HepG2 (cell line): ENCODE measurements at regions not wholly inside any gene's neighbourhood (a gene's known extent, or its start where the extent isn't known, plus 50 kb on each side); places are given as distances from the start of the nearest gene placed in this dataset.

Experiments
- ATAC-seq: fragments of 200-7000 bp; cut with Tn5 transposase; 3 replicates; pipeline ENCODE4 v1.9.1; 2020; ENCODE audit warnings: mild to moderate bottlenecking, moderate library complexity
- BruUV-seq: library from RNA; stranded (reverse); fragments of 400-500 nt; replicated peaks from 2 replicates; lab custom pipeline; 2021; lab: Mats Ljungman, UMichigan
- CTCF ChIA-PET: fragments of 300-600 bp; formaldehyde crosslinking; extraction: SDS; loops from one replicate; lab custom pipeline; 2021; ENCODE audit warnings: low total read pairs, inconsistent platforms, low intra/inter-chr PET ratio; lab: Yijun Ruan, JAX
- POLR2A ChIA-PET: fragments of 350-600 bp; sonication (Branson Sonifier 250); formaldehyde crosslinking; loops from one replicate; lab custom pipeline; 2020; ENCODE audit warnings: antibody characterized with exemption, inconsistent platforms; lab: Yijun Ruan, JAX
- DNase-seq: peaks from one replicate; pipeline ENCODE4 v3.0.0-alpha.2; 2015; ENCODE audit warnings: low spot score
- FAIRE-seq: peaks from 3 replicates; lab custom pipeline; 2011; peaks lifted over from hg19 to GRCh38; lab: Jason Lieb, UNC
- H2AFZ ChIP-seq: one replicate; pipeline ENCODE4 v1.6.1; 2011; ENCODE audit warnings: low read length, inconsistent platforms
- H3K27ac ChIP-seq: fragments of 300-600 bp; 3 replicates; pipeline ENCODE4 v1.8.0; 2011; ENCODE audit warnings: mixed run types, mild to moderate bottlenecking, mixed read lengths, low read length, inconsistent platforms; ENCODE audit not compliant: insufficient read depth; ENCODE audit errors: extremely low read length
- H3K27me3 ChIP-seq, 2 experiments: fragments of 200-600 bp in 1 of 2; 2 replicates in 1 of 2; 3 replicates in 1 of 2; pipeline versions ENCODE4 v1.6.0 to v1.8.0; 2011; ENCODE audit warnings: low read length in 2 of 2, mild to moderate bottlenecking in 2 of 2, moderate library complexity in 2 of 2, inconsistent platforms in 1 of 2; ENCODE audit not compliant: insufficient read depth in 2 of 2, control insufficient read depth in 1 of 2
- H3K36me3 ChIP-seq, 2 experiments: fragments of 200-600 bp in 1 of 2; replicated peaks in 1 of 2; 2 replicates in 1 of 2; 3 replicates in 1 of 2; pipeline versions ENCODE4 v1.5.1 to v1.8.0; 2011; ENCODE audit warnings: low read length in 2 of 2, inconsistent platforms in 1 of 2; ENCODE audit not compliant: insufficient read depth in 2 of 2, control insufficient read depth in 1 of 2
- H3K4me1 ChIP-seq: 2 replicates; pipeline ENCODE4 v1.5.1; 2012; ENCODE audit warnings: low read length, inconsistent platforms; ENCODE audit not compliant: insufficient read depth
- H3K4me2 ChIP-seq: 2 replicates; pipeline ENCODE4 v1.6.0; 2011; ENCODE audit warnings: low read depth, low read length, inconsistent platforms
- H3K4me3 ChIP-seq, 3 experiments: fragments of 200-600 bp in 1 of 3; sonication (generic), shearing (Covaris generic) in 1 of 3; replicated peaks in 1 of 3; 2 replicates each; pipeline ENCODE4 v1.5.1; 2011 to 2016; ENCODE audit warnings: low read length in 3 of 3, inconsistent platforms in 2 of 3, low read depth in 2 of 3, mild to moderate bottlenecking in 2 of 3, control low read depth in 1 of 3, mixed read lengths in 1 of 3; ENCODE audit not compliant: insufficient read depth in 1 of 3
- H3K79me2 ChIP-seq: one replicate; pipeline ENCODE4 v1.6.1; 2011; ENCODE audit warnings: low read length, inconsistent platforms; ENCODE audit not compliant: insufficient read depth
- H3K9ac ChIP-seq: 2 replicates; pipeline ENCODE4 v1.6.0; 2011; ENCODE audit warnings: mild to moderate bottlenecking, low read depth, low read length, inconsistent platforms; ENCODE audit not compliant: insufficient read depth
- H3K9me3 ChIP-seq: 2 replicates; pipeline ENCODE4 v1.5.1; 2012; ENCODE audit warnings: mild to moderate bottlenecking, low read length
- H4K20me1 ChIP-seq: 2 replicates; pipeline ENCODE4 v1.6.0; 2011; ENCODE audit warnings: inconsistent platforms, mild to moderate bottlenecking, low read length, moderate library complexity; ENCODE audit not compliant: insufficient read depth
- ARNTL ChIP-seq: sonication (generic); formaldehyde crosslinking; IDR thresholded peaks from 2 replicates; pipeline ENCODE4 v1.4.0; 2020; ENCODE audit warnings: mild to moderate bottlenecking, missing genetic modification reagents
- ATF4 ChIP-seq, 2 experiments: fragments of 450-650 bp in 1 of 2; sonication (generic) in 1 of 2; formaldehyde crosslinking; IDR thresholded peaks; 2 replicates each; pipeline versions ENCODE4 v1.5.0 to v1.8.0; 2020 to 2022; ENCODE audit warnings: mild to moderate bottlenecking in 1 of 2, missing genetic modification reagents in 1 of 2
- CEBPB ChIP-seq: IDR thresholded peaks from 2 replicates; pipeline ENCODE4 v1.6.1; 2011; ENCODE audit warnings: low read depth, low read length, improper control_type of control experiment, borderline replicate concordance
- CTCF ChIP-seq: sonication (generic); formaldehyde crosslinking; IDR thresholded peaks from 2 replicates; pipeline ENCODE4 v1.5.0; 2020; ENCODE audit warnings: mild to moderate bottlenecking, missing genetic modification reagents, moderate library complexity
- HMG20B ChIP-seq: conservative IDR thresholded peaks from 2 replicates; pipeline ENCODE4 v1.6.1; 2016; ENCODE audit warnings: missing genetic modification reagents, missing compliant biosample characterization
- MAFK ChIP-seq, 2 experiments: IDR thresholded peaks in 1 of 2; conservative IDR thresholded peaks in 1 of 2; 2 replicates each; pipeline ENCODE4 v1.6.1; 2011; ENCODE audit warnings: improper control_type of control experiment in 2 of 2, low read length in 2 of 2
- MAX ChIP-seq: IDR thresholded peaks from 2 replicates; pipeline ENCODE4 v1.6.1; 2012; ENCODE audit warnings: inconsistent platforms
- PHF8 ChIP-seq: sonication (generic); formaldehyde crosslinking; IDR thresholded peaks from 2 replicates; pipeline ENCODE4 v1.5.0; 2020; ENCODE audit warnings: missing genetic modification reagents
- SP4 ChIP-seq: sonication (generic); formaldehyde crosslinking; IDR thresholded peaks from 2 replicates; pipeline ENCODE4 v1.8.1; 2023; ENCODE audit warnings: mild to moderate bottlenecking, missing genetic modification reagents
- TGIF2 ChIP-seq: IDR thresholded peaks from 2 replicates; pipeline ENCODE4 v1.6.1; 2016; ENCODE audit warnings: control low read depth, missing compliant biosample characterization
- ZBTB43 ChIP-seq: sonication (generic); formaldehyde crosslinking; conservative IDR thresholded peaks from 2 replicates; pipeline ENCODE4 v1.4.0; 2020; ENCODE audit warnings: missing genetic modification reagents
- ZNF138 ChIP-seq: sonication (generic); formaldehyde crosslinking; IDR thresholded peaks from 2 replicates; pipeline ENCODE4 v1.5.0; 2020; ENCODE audit warnings: mild to moderate bottlenecking, low read depth, missing genetic modification reagents
- ZNF407 ChIP-seq: sonication (generic); formaldehyde crosslinking; IDR thresholded peaks from one replicate; pipeline ENCODE4 v1.5.1; 2020; ENCODE audit warnings: mild to moderate bottlenecking, missing genetic modification reagents; ENCODE audit errors: not compliant biosample characterization
- ZNF724P ChIP-seq: sonication (generic); formaldehyde crosslinking; IDR thresholded peaks from 2 replicates; pipeline ENCODE4 v1.8.0; 2022; ENCODE audit warnings: missing genetic modification reagents, borderline replicate concordance
- in situ Hi-C: cut with HindIII; loops from 2 replicates; pipeline ENCODE4 v1.10.0; 2017; ENCODE audit warnings: low pct_unique_long_range_greater_than_20kb; ENCODE audit not compliant: extremely low pct_ligation_motif_present
- intact Hi-C: fragments of 100-400 bp; cut with micrococcal nuclease; formaldehyde crosslinking; loops from one replicate; pipeline ENCODE4 v1.10.0; 2022; ENCODE audit not compliant: unreplicated experiment

- no peaks in the 10 kb centered on the region for H3K27me3 ChIP-seq
- no peak overlapping the region for H3K4me2 ChIP-seq
- H3K9ac ChIP-seq = no peak overlapping the region
- CTCF ChIA-PET = no interaction called here
- no peaks in the 10 kb centered on the region for H4K20me1 ChIP-seq
- H3K79me2 ChIP-seq = no peaks in the 10 kb centered on the region
- FAIRE-seq (no peak), DNase-seq (no peak), ATAC-seq (no peak)
- in situ Hi-C loops (no loop called here), intact Hi-C loops (no loop called here)
- H3K27ac ChIP-seq = no peak overlapping the region
- H3K4me1 ChIP-seq = no peaks in the 10 kb centered on the region
- no TSS peak for BruUV-seq
- H3K9me3 ChIP-seq = no peaks in the 10 kb centered on the region
- H2AFZ ChIP-seq = no peak overlapping the region
- POLR2A ChIA-PET = no interaction called here
- no peaks in the 10 kb centered on the region for H3K36me3 ChIP-seq
- no peak overlapping the region for H3K4me3 ChIP-seq
- TF ChIP-seq HMG20B (no peak), ZBTB43 (CRISPR knock-in tag) (no peak), PHF8 (CRISPR knock-in tag) (no peak), ATF4 (CRISPR knock-in tag; IDR thresholded peaks at IDR 0.05) (no peak), ZNF138 (CRISPR knock-in tag) (no peak), CTCF (CRISPR knock-in tag) (no peak), TGIF2 (CRISPR knock-in tag) (no peak), SP4 (CRISPR knock-in tag) (no peak), ZNF724P (CRISPR knock-in tag) (no peak), CEBPB (no peak), MAX (no peak), ZNF407 (CRISPR knock-in tag) (no peak), MAFK (conservative IDR thresholded peaks at IDR 0.05 in 1 of 2, IDR thresholded peaks at IDR 0.05 in 1 of 2; ENCODE audit: low read length in 2 of 2) (no peak), ARNTL (CRISPR knock-in tag) (no peak)
Measured at GRCh38 chr3:106140431-106140830, 271.6 kb upstream of the CBLB start.
